ENCODE measurements at regions not wholly inside any gene's neighbourhood (a gene's known extent, or its start where the extent isn't known, plus 50 kb on each side); places are given as distances from the start of the nearest gene placed in this dataset.

DNA sequence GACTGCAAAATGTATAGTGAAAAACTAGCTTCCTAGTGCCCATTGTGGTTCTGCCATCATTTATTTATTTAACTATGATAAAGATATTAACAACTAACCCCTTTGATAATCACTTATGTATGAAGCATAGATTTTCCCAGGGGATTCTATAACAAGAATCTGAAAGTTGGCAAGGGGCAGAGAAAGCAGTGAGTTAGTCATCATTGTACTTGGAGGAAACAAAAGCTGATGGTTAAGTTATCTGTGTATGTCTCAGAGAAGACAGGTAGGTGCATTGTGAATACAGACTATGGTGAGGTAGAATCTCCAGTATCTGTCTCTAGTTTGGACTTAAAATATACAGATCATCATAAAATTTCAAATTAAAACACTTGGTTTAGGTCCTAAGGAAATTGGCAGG, 2159.1 kb upstream of the CELF4 start:
- H3K27me3 ChIP-seq (ENCODE audit: insufficient read depth, low read depth), result no peaks in the 10 kb centered on the region
- no peaks in the 10 kb centered on the region for H3K4me1 ChIP-seq (ENCODE audit: low read depth, poor library complexity, severe bottlenecking)
- TF ChIP-seq, protein P1, sequence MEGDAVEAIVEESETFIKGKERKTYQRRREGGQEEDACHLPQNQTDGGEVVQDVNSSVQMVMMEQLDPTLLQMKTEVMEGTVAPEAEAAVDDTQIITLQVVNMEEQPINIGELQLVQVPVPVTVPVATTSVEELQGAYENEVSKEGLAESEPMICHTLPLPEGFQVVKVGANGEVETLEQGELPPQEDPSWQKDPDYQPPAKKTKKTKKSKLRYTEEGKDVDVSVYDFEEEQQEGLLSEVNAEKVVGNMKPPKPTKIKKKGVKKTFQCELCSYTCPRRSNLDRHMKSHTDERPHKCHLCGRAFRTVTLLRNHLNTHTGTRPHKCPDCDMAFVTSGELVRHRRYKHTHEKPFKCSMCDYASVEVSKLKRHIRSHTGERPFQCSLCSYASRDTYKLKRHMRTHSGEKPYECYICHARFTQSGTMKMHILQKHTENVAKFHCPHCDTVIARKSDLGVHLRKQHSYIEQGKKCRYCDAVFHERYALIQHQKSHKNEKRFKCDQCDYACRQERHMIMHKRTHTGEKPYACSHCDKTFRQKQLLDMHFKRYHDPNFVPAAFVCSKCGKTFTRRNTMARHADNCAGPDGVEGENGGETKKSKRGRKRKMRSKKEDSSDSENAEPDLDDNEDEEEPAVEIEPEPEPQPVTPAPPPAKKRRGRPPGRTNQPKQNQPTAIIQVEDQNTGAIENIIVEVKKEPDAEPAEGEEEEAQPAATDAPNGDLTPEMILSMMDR (conservative IDR thresholded peaks at IDR 0.05; ENCODE audit: low read depth, low read length), result no peak
- no peaks in the 10 kb centered on the region for H3K36me3 ChIP-seq (ENCODE audit: insufficient read depth)
- no peaks in the 10 kb centered on the region for H4K20me1 ChIP-seq (ENCODE audit: insufficient read depth)
- no peak overlapping the region for H3K4me2 ChIP-seq
- H3K27ac ChIP-seq, result no peak overlapping the region
- no peaks in the 10 kb centered on the region for H3K79me2 ChIP-seq (ENCODE audit: insufficient read depth, low read depth)
- no peak overlapping the region for H3K4me3 ChIP-seq (IDR thresholded peaks at IDR 0.05; ENCODE audit: insufficient read depth, low read depth, low read length)
- H2AFZ ChIP-seq (ENCODE audit: low read depth), result no peak overlapping the region
- H3K9ac ChIP-seq, result no peak overlapping the region

DNA sequence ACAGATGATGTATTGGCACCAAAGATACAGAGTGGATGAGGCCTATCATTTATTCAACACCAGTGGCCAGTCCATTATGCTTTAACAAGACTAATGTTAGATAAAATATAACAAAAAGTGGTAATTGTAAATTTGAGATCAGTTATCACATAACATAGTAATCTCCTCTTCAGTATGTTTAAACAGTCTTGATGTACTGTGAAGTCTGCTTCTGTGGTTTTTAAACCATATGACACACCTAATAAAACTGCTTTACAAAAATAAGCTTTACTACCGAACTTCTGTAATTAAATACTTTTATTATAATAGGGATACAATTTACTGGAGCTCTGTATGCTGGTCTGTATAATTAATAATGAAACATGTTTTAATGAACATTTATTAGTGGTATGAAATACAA, 2156.1 kb upstream of the CELF4 start:
- H3K4me2 ChIP-seq, result no peak overlapping the region
- H4K20me1 ChIP-seq (ENCODE audit: insufficient read depth), result no peaks in the 10 kb centered on the region
- H3K4me1 ChIP-seq (ENCODE audit: low read depth, poor library complexity, severe bottlenecking), result no peaks in the 10 kb centered on the region
- H3K79me2 ChIP-seq (ENCODE audit: insufficient read depth, low read depth), result no peaks in the 10 kb centered on the region
- H3K27ac ChIP-seq, result no peak overlapping the region
- H3K4me3 ChIP-seq (IDR thresholded peaks at IDR 0.05; ENCODE audit: insufficient read depth, low read depth, low read length), result no peak overlapping the region
- H2AFZ ChIP-seq (ENCODE audit: low read depth), result no peak overlapping the region
- H3K9ac ChIP-seq, result no peak overlapping the region
- H3K36me3 ChIP-seq (ENCODE audit: insufficient read depth), result no peaks in the 10 kb centered on the region
- no peaks in the 10 kb centered on the region for H3K27me3 ChIP-seq (ENCODE audit: insufficient read depth, low read depth)
- TF ChIP-seq, protein P1 (conservative IDR thresholded peaks at IDR 0.05; ENCODE audit: low read depth, low read length), result no peak

DNA sequence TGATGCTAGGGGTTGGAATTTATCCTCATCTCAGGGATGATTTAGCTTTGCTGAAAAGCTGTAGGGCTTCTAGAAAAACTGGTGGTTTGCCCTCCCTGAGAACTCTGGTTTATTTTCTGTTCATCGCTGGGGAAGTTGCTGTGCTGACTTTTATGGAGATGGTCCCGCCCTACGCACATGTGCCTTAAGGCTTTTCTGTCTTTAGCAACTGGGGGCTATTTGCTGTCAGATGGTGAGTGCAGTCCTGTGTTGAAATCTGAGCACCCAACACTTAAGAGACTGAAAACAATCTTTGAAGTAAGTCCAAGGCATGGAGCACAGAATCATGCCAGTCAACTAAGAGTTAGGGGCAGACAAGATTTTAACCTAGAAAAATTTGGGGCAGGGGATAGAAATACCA, 2148.4 kb upstream of the CELF4 start:
- no peak overlapping the region for H3K27ac ChIP-seq
- H3K9ac ChIP-seq, result no peak overlapping the region
- no peaks in the 10 kb centered on the region for H3K4me1 ChIP-seq (ENCODE audit: low read depth, poor library complexity, severe bottlenecking)
- H3K4me2 ChIP-seq, result no peak overlapping the region
- H2AFZ ChIP-seq (ENCODE audit: low read depth), result no peak overlapping the region
- TF ChIP-seq, protein P1 (conservative IDR thresholded peaks at IDR 0.05; ENCODE audit: low read depth, low read length), result no peak
- no peaks in the 10 kb centered on the region for H3K27me3 ChIP-seq (ENCODE audit: insufficient read depth, low read depth)
- H3K4me3 ChIP-seq (IDR thresholded peaks at IDR 0.05; ENCODE audit: insufficient read depth, low read depth, low read length), result no peak overlapping the region
- H4K20me1 ChIP-seq (ENCODE audit: insufficient read depth), result no peaks in the 10 kb centered on the region
- H3K79me2 ChIP-seq (ENCODE audit: insufficient read depth, low read depth), result no peaks in the 10 kb centered on the region
- H3K36me3 ChIP-seq (ENCODE audit: insufficient read depth), result no peaks in the 10 kb centered on the region

DNA sequence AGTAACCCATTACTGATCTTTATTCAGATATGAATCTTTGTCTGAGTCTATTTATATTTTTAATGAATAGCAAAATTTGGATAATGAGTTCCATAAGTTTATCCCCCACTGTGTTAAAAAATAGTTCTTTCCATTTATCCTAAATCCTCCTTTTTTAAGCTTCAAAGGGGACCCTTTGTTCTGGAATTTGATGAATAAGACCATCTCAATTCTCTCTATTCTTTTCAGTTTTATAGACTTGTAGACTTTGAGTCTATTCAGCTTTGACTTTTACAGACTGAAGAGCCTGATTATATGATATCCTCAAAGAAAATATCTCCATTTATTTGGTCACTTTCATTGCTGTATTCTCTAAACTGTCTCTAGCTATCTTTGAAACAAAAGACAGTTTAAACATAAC, 2146.1 kb upstream of the CELF4 start:
- TF ChIP-seq, protein P1 (conservative IDR thresholded peaks at IDR 0.05; ENCODE audit: low read depth, low read length), result no peak
- no peaks in the 10 kb centered on the region for H4K20me1 ChIP-seq (ENCODE audit: insufficient read depth)

More for the DNA sequence above, 2146.1 kb upstream of the CELF4 start:
- Histone ChIP-seq H3K36me3 (ENCODE audit: insufficient read depth) (no peaks in the 10 kb centered on the region), H3K4me1 (ENCODE audit: low read depth, poor library complexity, severe bottlenecking) (no peaks in the 10 kb centered on the region), H2AFZ (ENCODE audit: low read depth) (no peak overlapping the region), H3K79me2 (ENCODE audit: insufficient read depth, low read depth) (no peaks in the 10 kb centered on the region), H3K27ac (no peak overlapping the region), H3K9ac (no peak overlapping the region), H3K27me3 (ENCODE audit: insufficient read depth, low read depth) (no peaks in the 10 kb centered on the region), H3K4me3 (IDR thresholded peaks at IDR 0.05; ENCODE audit: insufficient read depth, low read depth, low read length) (no peak overlapping the region), H3K4me2 (no peak overlapping the region)
